Astrocyte of the cerebellum (primary cell): ENCODE measurements at regions not wholly inside any gene's neighbourhood (a gene's known extent, or its start where the extent isn't known, plus 50 kb on each side); places are given as distances from the start of the nearest gene placed in this dataset.
"Not testable (repeated sequence)": the region's sequence is repeated elsewhere in the genome, so short reads cannot be mapped to it uniquely, and the experiment has no call there.

Experiments used
- DNase-seq: peaks from one replicate; pipeline ENCODE4 v3.0.0-alpha.2; 2011; ENCODE audit warnings: low read depth
- H3K4me3 ChIP-seq: 2 replicates; pipeline ENCODE4 v1.5.1; 2011; ENCODE audit warnings: mild to moderate bottlenecking, low read depth, low read length, moderate library complexity
- CTCF ChIP-seq: IDR thresholded peaks from 2 replicates; pipeline ENCODE4 v1.5.1; 2012; ENCODE audit warnings: low read length, low read depth, moderate library complexity, mild to moderate bottlenecking; ENCODE audit errors: missing control alignments
- in situ Hi-C: cut with HindIII; loops from 2 replicates; pipeline ENCODE4 v1.10.0; 2017; ENCODE audit warnings: low sequenced_read_pairs

DNA sequence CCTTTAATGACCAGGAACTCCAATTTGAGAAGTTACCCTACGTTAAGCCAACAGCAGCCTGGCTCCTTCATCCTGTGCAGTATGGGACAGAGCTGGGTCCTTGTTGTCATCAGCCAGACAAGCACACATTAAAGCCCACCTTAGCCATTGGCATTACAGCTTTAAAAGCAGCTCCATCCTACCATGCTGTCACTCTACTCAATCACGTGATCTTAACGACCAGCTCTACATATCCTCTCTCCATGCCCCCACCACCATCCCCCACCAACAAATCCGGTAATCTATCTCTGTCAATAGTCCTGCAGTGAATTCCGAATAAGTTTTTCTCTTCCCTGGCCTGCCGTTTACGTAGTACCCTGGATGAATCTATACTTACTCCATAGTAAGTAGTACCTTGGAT, 82.9 kb upstream of the DGKG start:
- H3K4me3 ChIP-seq: no peak overlapping the region
- no peak for DNase-seq
- in situ Hi-C loops: no loop called here
- TF ChIP-seq CTCF: no peak

DNA sequence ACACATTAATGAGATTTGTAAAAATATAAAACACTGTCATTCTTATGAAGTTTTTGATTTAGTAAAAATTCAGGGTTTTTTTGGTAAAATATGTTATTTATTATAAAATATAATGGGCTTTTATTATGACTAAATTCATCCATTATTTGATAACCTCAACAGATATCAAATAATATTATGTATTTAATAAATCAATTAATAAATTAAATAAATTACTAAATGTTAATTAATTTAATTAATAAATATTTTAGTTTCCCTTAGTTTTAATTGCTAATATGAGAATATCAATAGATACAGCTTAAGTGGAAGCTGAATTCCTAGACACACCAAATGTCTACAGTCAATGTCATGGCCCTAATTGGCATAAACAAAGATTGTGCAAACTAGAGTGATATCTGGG, 82.3 kb upstream of the DGKG start:
- in situ Hi-C loops: no loop called here
- no peak for TF ChIP-seq CTCF
- H3K4me3 ChIP-seq: no peak overlapping the region
- DNase-seq: no peak

- DNase-seq, H3K4me3 ChIP-seq, in situ Hi-C loops: not testable (repeated sequence)
Observed at GRCh38 chr3:186442979-186443378, 80.9 kb upstream of the DGKG start.

DNA sequence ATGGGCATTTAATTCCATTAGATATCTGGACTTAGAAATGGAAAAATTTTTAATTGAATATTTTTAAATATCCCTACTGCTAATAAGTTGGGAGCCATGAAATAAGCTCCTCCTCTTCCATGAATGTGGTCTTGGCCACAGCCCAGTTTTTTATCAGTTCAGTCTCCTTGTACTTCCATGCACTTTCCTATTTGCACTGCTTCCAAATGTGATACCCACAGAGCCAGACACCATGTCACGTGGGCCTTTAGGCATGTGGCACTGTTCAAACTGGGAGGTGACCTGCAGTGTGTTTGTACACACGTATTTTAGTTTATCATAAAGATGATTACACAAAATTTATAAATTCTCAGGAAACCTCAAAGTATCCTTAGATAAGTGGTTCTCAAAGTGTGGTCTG, 80.1 kb upstream of the DGKG start:
- DNase-seq: no peak
- in situ Hi-C loops: no loop called here
- no peak overlapping the region for H3K4me3 ChIP-seq
- TF ChIP-seq CTCF: no peak

GRCh38 chr3:186440891-186441290, 78.9 kb upstream of the DGKG start:
- in situ Hi-C loops: no loop called here
- TF ChIP-seq CTCF: no peak
- DNase-seq: no peak
- no peak overlapping the region for H3K4me3 ChIP-seq

GRCh38 chr3:186439725-186440124, 77.7 kb upstream of the DGKG start:
- no peak for DNase-seq
- TF ChIP-seq CTCF: no peak
- H3K4me3 ChIP-seq: no peak overlapping the region
- in situ Hi-C loops: no loop called here

GRCh38 chr3:186435332-186435731, 73.3 kb upstream of the DGKG start:
- H3K4me3 ChIP-seq, in situ Hi-C loops, DNase-seq: not testable (repeated sequence)

DNA sequence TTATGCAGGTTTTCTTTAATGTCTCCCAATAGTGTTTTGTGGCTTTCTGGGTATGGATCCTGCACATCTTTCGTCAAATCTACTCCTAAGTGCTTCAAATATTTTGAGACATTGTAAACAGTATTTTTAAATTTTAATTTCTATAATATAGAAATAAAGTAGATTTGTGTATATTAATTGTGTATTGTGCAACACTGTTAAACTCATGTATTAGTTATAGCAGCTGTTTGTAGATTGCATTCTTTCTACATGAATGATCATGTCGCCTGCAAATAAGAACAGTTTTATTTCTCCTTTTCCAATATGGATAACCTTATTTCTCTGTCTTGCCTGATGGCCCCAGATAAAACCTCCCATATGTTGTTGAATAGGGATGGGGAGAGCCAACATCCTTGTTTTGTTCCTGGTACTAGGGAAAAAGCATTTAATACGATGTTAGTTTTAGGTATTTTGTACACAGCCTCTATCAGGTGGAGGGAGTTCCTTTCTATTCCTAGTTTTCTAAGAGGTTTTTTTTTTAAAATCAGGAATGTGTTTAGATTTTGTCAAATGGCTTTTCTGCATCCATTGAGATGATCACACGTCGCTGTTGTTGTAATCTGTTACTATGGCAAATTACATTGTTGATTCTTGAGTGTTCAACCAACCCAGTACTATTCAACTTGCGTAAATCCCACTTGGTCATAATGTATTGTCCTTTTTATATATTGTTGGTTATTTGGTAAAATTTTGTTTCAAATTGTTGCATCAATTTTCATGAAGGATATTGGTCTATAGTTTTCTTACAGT, 71.1 kb upstream of the DGKG start:
- DNase-seq: no peak
- no peak overlapping the region for H3K4me3 ChIP-seq
- in situ Hi-C loops: loop anchor here (5.0 kb wide), 1 partner anchor 66 kb away; no protein-coding TSS in a partner anchor
- no peak for TF ChIP-seq CTCF
